ENCODE measurements at regions not wholly inside any gene's neighbourhood (a gene's known extent, or its start where the extent isn't known, plus 50 kb on each side); places are given as distances from the start of the nearest gene placed in this dataset.
"Not testable (repeated sequence)": the region's sequence is repeated elsewhere in the genome, so short reads cannot be mapped to it uniquely, and the experiment has no call there.

GRCh38 chr6:8315154-8315553 lies 120.2 kb downstream of the SLC35B3 start:
- no peaks in the 10 kb centered on the region for H3K4me1 Mint-ChIP-seq
- no peaks in the 10 kb centered on the region for H3K9me3 Mint-ChIP-seq (ENCODE audit: low read depth)
- no peaks in the 10 kb centered on the region for H3K27me3 Mint-ChIP-seq
- H3K36me3 Mint-ChIP-seq: no peaks in the 10 kb centered on the region
- no peak for ATAC-seq
- DNase-seq: no peak
- CTCF ChIA-PET: no interaction called here
- no peak overlapping the region for H3K27ac Mint-ChIP-seq
- H3K4me3 Mint-ChIP-seq: no peak overlapping the region

- Mint-ChIP-seq H3K4me3 (no peak overlapping the region), H3K27me3 (no peaks in the 10 kb centered on the region), H3K9me3 (ENCODE audit: low read depth) (no peaks in the 10 kb centered on the region), H3K4me1 (no peaks in the 10 kb centered on the region), H3K36me3 (no peaks in the 10 kb centered on the region), H3K27ac (no peak overlapping the region)
- DNase-seq (no peak), ATAC-seq (no peak)
- CTCF ChIA-PET: no interaction called here
These were observed 133.8 kb downstream of the SLC35B3 start for GRCh38 chr6:8301502-8301901.

- Mint-ChIP-seq H3K27me3 (no peaks in the 10 kb centered on the region), H3K9me3 (ENCODE audit: low read depth) (no peaks in the 10 kb centered on the region), H3K36me3 (no peaks in the 10 kb centered on the region), H3K4me1 (no peaks in the 10 kb centered on the region), H3K27ac (no peak overlapping the region), H3K4me3 (no peak overlapping the region)
- DNase-seq (no peak), ATAC-seq (no peak)
- CTCF ChIA-PET: no interaction called here
These were observed 136.3 kb downstream of the SLC35B3 start for GRCh38 chr6:8299034-8299433.

- H3K4me1 Mint-ChIP-seq; H3K4me3 Mint-ChIP-seq; CTCF ChIA-PET; ATAC-seq; DNase-seq; H3K27ac Mint-ChIP-seq; H3K27me3 Mint-ChIP-seq; H3K9me3 Mint-ChIP-seq (ENCODE audit: low read depth); H3K36me3 Mint-ChIP-seq: not testable (repeated sequence)
These were observed 152.4 kb downstream of the SLC35B3 start for GRCh38 chr6:8282946-8283345.

GRCh38 chr6:8282380-8282779 lies 153.0 kb downstream of the SLC35B3 start:
- H3K9me3 Mint-ChIP-seq (ENCODE audit: low read depth): peaks cover 2% of the 10 kb centered on the region
- no peaks in the 10 kb centered on the region for H3K36me3 Mint-ChIP-seq
- no peaks in the 10 kb centered on the region for H3K4me1 Mint-ChIP-seq
- ATAC-seq (no peak), DNase-seq (no peak)
- no peaks in the 10 kb centered on the region for H3K27me3 Mint-ChIP-seq
- H3K4me3 Mint-ChIP-seq: no peak overlapping the region
- CTCF ChIA-PET: no interaction called here
- H3K27ac Mint-ChIP-seq: no peak overlapping the region

GRCh38 chr6:8279041-8279805 lies 156.1 kb downstream of the SLC35B3 start:
- ATAC-seq: no peak
- no peaks in the 10 kb centered on the region for H3K27me3 Mint-ChIP-seq
- no peaks in the 10 kb centered on the region for H3K4me1 Mint-ChIP-seq
- no peak overlapping the region for H3K4me3 Mint-ChIP-seq
- H3K9me3 Mint-ChIP-seq (ENCODE audit: low read depth): peaks cover 2% of the 10 kb centered on the region
- H3K27ac Mint-ChIP-seq: no peak overlapping the region
- no peak for DNase-seq
- H3K36me3 Mint-ChIP-seq: no peaks in the 10 kb centered on the region
- CTCF ChIA-PET: no interaction called here

- H3K9me3 Mint-ChIP-seq (ENCODE audit: low read depth): peaks cover 2% of the 10 kb centered on the region
These were observed 156.8 kb downstream of the SLC35B3 start for GRCh38 chr6:8278562-8278961.

GRCh38 chr6:8277769-8278168 lies 157.6 kb downstream of the SLC35B3 start:
- no peak overlapping the region for H3K27ac Mint-ChIP-seq
- DNase-seq (no peak), ATAC-seq (no peak)
- H3K9me3 Mint-ChIP-seq (ENCODE audit: low read depth): no peaks in the 10 kb centered on the region
- no peaks in the 10 kb centered on the region for H3K36me3 Mint-ChIP-seq
- no peak overlapping the region for H3K4me3 Mint-ChIP-seq
- no peaks in the 10 kb centered on the region for H3K27me3 Mint-ChIP-seq
- CTCF ChIA-PET: no interaction called here
- H3K4me1 Mint-ChIP-seq: no peaks in the 10 kb centered on the region

More at GRCh38 chr6:8278562-8278961, 156.8 kb downstream of the SLC35B3 start:
- ATAC-seq (no peak), DNase-seq (no peak)
- Mint-ChIP-seq H3K36me3 (no peaks in the 10 kb centered on the region), H3K4me3 (no peak overlapping the region), H3K27ac (no peak overlapping the region), H3K27me3 (no peaks in the 10 kb centered on the region), H3K4me1 (no peaks in the 10 kb centered on the region)
- CTCF ChIA-PET: no interaction called here

- H3K27ac Mint-ChIP-seq: no peak overlapping the region
- no peaks in the 10 kb centered on the region for H3K36me3 Mint-ChIP-seq
- no peak for ATAC-seq
- H3K4me3 Mint-ChIP-seq: no peak overlapping the region
- H3K9me3 Mint-ChIP-seq (ENCODE audit: low read depth): no peaks in the 10 kb centered on the region
- no peaks in the 10 kb centered on the region for H3K4me1 Mint-ChIP-seq
- DNase-seq: no peak
- H3K27me3 Mint-ChIP-seq: no peaks in the 10 kb centered on the region
- CTCF ChIA-PET: no interaction called here
These were observed 159.2 kb downstream of the SLC35B3 start for GRCh38 chr6:8276148-8276547.

- H3K36me3 Mint-ChIP-seq: no peaks in the 10 kb centered on the region
- no peak overlapping the region for H3K27ac Mint-ChIP-seq
- DNase-seq (no peak), ATAC-seq (no peak)
- H3K4me1 Mint-ChIP-seq: no peaks in the 10 kb centered on the region
- H3K27me3 Mint-ChIP-seq: no peaks in the 10 kb centered on the region
- CTCF ChIA-PET: no interaction called here
- H3K4me3 Mint-ChIP-seq: no peak overlapping the region
- no peaks in the 10 kb centered on the region for H3K9me3 Mint-ChIP-seq (ENCODE audit: low read depth)
These were observed 159.7 kb downstream of the SLC35B3 start for GRCh38 chr6:8275667-8276066.

- no peaks in the 10 kb centered on the region for H3K27me3 Mint-ChIP-seq
- DNase-seq (no peak), ATAC-seq (no peak)
- no peak overlapping the region for H3K4me3 Mint-ChIP-seq
- no peaks in the 10 kb centered on the region for H3K36me3 Mint-ChIP-seq
- CTCF ChIA-PET: no interaction called here
- no peaks in the 10 kb centered on the region for H3K4me1 Mint-ChIP-seq
- H3K9me3 Mint-ChIP-seq (ENCODE audit: low read depth): no peaks in the 10 kb centered on the region
- H3K27ac Mint-ChIP-seq: no peak overlapping the region
These were observed 161.1 kb downstream of the SLC35B3 start for GRCh38 chr6:8274226-8274625.

- H3K9me3 Mint-ChIP-seq (ENCODE audit: low read depth): no peaks in the 10 kb centered on the region
- H3K27me3 Mint-ChIP-seq: no peaks in the 10 kb centered on the region
- no peak for ATAC-seq
- H3K4me3 Mint-ChIP-seq: no peak overlapping the region
- CTCF ChIA-PET: interaction anchor here (0.8 kb wide), 1 partner anchor 140 kb away, joined by 3 read pairs; no protein-coding TSS in a partner anchor
- H3K36me3 Mint-ChIP-seq: no peaks in the 10 kb centered on the region
- DNase-seq: no peak
- no peaks in the 10 kb centered on the region for H3K4me1 Mint-ChIP-seq
- H3K27ac Mint-ChIP-seq: no peak overlapping the region
These were observed 165.4 kb downstream of the SLC35B3 start for GRCh38 chr6:8269872-8270454.

GRCh38 chr6:8269094-8269493 lies 166.3 kb downstream of the SLC35B3 start:
- H3K9me3 Mint-ChIP-seq (ENCODE audit: low read depth): no peaks in the 10 kb centered on the region
- no peaks in the 10 kb centered on the region for H3K36me3 Mint-ChIP-seq
- DNase-seq (no peak), ATAC-seq (no peak)
- no peak overlapping the region for H3K4me3 Mint-ChIP-seq
- CTCF ChIA-PET: no interaction called here
- H3K27me3 Mint-ChIP-seq: no peaks in the 10 kb centered on the region
- H3K27ac Mint-ChIP-seq: no peak overlapping the region
- H3K4me1 Mint-ChIP-seq: no peaks in the 10 kb centered on the region

- no peak for ATAC-seq
- Mint-ChIP-seq H3K4me3 (no peak overlapping the region), H3K36me3 (no peaks in the 10 kb centered on the region), H3K27me3 (no peaks in the 10 kb centered on the region), H3K27ac (no peak overlapping the region), H3K9me3 (ENCODE audit: low read depth) (no peaks in the 10 kb centered on the region), H3K4me1 (no peaks in the 10 kb centered on the region)
- CTCF ChIA-PET: no interaction called here
- DNase-seq: no peak
These were observed 166.3 kb upstream of the EEF1E1 start for GRCh38 chr6:8268606-8269005.
